Effector CD8-positive, alpha-beta T cell (primary cell): ENCODE measurements at regions not wholly inside any gene's neighbourhood (a gene's known extent, or its start where the extent isn't known, plus 50 kb on each side); places are given as distances from the start of the nearest gene placed in this dataset.
"Not testable (repeated sequence)": the region's sequence is repeated elsewhere in the genome, so short reads cannot be mapped to it uniquely, and the experiment has no call there.

Experiments
- DNase-seq: peaks from one replicate; lab custom pipeline; 2025; lab: John Stamatoyannopoulos, UW

DNA sequence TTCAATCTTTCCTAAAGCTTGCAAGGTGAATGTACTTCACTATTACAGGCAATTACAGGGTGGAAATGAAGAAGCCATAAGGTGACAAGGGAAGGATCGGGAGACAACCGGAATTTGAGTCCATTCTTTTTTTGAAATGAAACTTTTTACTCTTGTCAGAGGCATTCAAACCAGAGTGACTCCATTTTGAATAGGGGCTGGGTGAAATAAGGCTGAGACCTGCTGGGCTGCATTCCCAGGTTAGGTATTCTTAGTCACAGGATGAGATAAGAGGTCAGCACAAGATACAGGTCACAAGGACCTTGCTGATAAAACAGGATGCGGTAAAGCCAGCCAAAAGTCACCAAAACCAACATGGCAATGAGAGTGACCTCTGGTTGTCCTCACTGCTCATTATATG, 363.3 kb downstream of the TYW1 start:
- DNase-seq: no peak

GRCh38 chr7:67361150-67361549, 364.5 kb downstream of the TYW1 start:
- no peak for DNase-seq

DNA sequence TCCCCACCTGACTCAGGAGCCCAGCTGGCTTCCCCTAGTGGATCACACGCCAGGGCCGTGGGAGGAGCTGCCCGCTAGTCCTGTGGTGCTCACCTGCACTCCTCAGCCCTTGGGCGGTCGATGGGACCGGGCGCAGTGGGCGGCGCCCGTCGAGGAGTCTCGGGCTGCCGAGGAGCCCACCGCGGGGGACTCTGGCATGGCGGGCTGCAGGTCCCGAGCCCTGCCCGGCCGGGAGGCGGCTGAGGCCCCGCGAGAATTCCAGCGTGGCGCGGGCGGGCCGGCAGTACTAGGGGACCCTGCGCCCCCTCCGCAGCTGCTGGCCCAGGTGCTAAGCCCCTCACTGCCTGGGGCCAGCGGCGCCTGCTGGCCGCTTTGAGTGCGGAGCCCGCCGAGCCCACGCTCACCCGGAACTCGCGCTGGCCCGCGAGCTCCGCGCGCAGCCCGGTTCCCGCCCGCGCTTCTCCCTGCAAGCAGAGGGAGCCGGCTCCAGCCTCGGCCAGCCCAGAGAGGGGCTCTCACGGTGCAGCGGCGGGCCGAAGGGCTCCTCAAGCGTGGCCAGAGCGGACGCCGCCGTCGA, 367.9 kb downstream of the TYW1 start:
- no peak for DNase-seq

GRCh38 chr7:67371429-67372305, 375.0 kb downstream of the TYW1 start:
- peak; percentile 9 for DNase-seq

DNA sequence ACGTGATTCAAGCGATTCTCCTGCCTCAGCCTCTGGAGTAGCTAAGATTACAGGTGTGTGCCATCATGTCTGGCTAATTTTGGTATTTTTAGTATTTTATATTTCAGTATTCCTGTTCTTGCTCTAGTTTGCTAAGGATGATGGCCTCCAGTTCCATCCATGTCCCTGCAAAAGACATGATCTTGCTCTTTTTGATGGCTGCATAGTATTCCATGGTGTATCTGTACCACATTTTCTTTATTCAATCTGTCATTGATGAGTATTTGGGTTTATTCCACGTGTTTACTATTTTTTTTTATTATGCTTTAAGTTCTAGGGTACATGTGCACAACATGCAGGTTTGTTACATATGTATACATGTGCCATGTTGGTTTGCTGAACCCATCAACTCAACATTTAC, 376.8 kb downstream of the TYW1 start:
- not testable (repeated sequence) for DNase-seq

DNA sequence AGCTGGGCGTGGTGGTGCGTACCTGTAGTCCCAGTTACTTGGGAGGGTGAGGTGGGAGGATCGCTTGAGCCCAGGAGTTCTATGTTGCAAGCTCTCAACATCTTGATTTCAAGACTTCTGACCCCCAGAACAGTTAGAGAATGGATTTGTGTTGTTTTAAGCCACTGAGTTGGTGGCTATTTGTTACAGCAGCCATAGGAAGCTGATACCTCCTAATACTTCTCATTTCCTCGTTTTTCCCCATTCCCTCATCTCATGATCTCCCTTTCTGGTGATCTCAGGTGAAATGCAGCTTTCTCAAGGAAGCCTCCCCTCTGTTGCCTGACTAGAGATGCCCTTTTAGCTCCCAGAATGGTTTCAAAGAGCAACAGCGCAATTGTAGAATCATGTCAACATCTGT, 378.8 kb downstream of the TYW1 start:
- DNase-seq: no peak

DNA sequence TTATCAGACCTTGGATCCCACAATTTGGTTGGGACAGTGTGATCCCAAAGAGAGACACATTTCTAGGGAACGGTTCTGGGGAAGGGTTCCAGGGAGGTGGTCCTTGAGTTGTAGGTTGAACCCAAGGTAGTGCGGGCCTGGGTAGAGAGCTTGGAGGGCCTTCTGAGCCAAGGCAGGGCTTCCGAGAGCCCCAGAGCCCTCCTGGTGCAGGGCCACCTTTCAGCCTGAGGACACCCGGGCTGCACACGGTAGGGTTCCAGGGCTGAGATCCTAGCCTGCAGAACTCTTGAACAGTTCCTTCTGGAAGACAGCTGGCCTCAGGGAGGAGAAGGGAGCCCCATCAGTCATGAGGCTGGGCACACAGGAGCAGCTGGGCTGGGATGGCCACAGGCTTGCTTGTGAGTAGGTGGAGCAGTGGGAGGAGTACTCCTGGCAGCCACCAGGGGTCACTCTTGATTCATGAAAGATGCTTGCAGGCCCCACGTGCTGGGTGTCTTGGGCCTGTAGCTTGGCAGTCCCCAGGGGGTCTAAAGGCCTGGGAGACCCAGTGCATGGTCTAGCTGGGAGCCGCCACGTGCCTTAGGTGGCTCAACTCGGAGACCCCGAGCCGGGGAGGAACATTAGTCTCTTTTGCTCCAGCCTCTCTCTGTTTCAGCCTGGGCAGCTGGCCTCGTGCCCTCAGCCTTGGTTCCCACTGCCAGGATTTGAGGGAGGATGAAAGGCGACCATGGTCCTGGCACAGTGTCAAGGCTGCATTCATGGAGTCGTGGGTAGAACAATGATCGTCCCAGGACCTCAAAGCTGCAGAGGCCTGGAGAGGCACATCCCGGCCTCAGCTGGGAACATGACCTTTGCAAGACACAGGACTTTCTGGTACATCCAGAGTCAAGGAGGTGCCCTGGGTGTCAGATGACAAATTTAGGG, 381.6 kb downstream of the TYW1 start:
- DNase-seq: peak; percentile 20

GRCh38 chr7:67380326-67380725, 383.7 kb downstream of the TYW1 start:
- DNase-seq: no peak

GRCh38 chr7:67380858-67381257, 384.2 kb downstream of the TYW1 start:
- DNase-seq: no peak

- DNase-seq: no peak
Measured at GRCh38 chr7:67387851-67388250, 391.2 kb downstream of the TYW1 start.

DNA sequence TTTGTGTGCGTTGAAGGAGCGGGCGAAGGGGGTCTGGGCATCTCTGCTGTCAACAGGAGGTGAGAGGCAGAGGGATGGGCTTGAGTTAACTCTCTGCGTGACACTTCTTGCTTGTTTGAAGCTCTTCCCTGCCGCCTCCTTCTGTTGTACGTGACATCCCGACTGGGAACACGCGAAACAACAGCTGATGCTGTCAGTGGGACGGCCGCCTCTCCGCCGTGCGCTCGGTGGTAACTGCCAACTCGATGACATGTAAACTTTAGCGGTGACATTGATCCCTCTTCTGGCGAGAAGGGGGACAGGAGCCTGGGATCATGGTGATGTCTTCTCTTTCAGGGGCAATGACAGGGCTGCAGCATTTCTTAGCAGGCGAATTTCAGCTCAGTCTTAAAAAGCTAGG, 394.5 kb downstream of the TYW1 start:
- DNase-seq: no peak

DNA sequence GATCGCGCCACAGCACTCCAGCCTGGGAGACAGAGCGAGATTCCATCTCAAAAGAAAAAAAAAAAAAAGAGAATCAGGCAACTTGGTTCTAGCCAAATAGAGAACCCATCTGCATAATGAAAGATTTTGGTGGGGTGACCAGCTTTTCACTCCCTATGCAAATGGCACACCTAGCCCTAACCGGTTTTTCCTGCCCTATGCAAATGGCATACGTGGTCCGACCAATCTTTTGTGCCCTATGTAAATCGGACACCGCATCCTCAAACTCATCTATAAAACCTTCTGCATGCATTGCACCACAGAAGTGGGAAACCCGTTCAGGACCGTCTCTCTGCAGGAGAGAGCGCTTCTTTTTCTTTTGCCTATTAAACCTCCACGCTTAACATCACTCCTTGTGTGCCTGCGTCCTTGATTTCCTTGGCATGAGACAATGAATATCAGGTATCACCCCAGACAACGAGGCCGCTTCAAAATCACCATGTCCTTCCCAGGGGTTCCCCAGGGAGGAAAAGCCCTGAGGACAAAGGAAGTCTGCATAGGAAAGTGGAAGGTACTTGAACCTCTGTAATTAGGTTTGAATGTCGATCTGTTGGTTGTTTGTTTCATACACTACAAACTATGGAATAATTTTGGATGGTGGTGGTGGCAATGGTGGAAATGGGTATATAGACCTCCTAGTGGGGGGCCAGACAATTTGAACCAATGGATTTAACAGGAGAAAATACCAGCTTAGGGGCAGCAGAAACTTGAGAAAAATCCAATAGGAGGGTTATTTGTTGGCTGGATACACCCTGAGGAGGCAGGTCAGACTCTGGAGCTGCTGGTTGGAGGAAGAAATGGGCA, 396.2 kb downstream of the TYW1 start:
- DNase-seq: no peak

- DNase-seq: no peak
Measured at GRCh38 chr7:67393903-67394302, 397.3 kb downstream of the TYW1 start.

- no peak for DNase-seq
Measured at GRCh38 chr7:67398916-67399315, 402.3 kb downstream of the TYW1 start.

DNA sequence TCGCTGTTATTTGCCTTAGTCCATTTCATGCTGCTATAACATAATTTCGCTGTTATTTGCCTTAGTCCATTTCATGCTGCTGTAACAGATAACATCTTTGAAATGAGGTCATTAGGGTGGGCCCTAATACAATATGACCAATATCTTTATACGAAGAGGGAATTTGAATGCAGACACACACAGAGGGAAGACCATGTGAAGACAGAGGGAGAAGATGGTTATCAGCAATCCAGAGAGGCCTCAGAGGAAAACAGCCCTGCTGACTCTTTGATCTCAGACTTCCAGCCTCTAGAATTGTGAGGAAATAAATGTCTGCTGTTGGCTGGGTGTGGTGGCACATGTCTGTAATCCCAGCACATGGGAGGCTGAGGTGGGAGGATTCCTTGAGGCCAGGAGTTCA, 404.9 kb downstream of the TYW1 start:
- DNase-seq: no peak

- DNase-seq: no peak
Measured at GRCh38 chr7:67402280-67402679, 405.6 kb downstream of the TYW1 start.

GRCh38 chr7:67406976-67407375, 410.3 kb downstream of the TYW1 start:
- DNase-seq: no peak

DNA sequence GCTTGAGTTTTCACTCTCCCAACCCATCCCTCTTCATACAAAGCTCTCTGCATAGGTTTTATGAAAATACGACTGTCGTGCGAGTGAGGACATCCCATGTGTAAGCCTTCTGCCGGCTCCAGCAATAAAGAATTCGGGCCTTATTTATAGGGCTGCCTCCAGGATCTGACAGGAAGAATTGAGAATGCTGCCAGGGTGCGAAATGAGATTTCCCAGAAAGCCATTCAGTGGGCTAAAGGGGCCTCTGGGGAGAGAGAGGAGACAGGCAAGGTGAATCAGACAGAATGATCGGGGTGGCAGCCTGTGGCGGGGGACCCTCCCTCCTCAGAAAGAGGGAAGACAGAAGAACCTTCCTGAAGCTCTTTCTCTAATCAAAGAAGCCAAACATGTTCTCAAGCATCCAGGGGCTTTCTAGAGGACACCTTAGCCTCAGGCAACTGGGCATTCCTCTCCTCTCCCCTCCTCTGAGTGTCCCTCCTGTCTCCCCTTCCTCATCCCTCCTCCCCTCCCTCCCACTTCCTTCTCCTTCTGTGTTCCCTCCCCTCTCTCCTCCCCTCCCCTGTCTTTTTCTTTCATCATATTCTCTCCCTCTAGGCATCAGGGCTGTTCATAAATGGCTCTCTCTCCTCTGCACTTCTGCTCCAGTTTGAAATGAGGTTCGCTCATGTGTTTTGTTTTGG, 410.9 kb downstream of the TYW1 start:
- DNase-seq: no peak

- no peak for DNase-seq
Measured at GRCh38 chr7:67408109-67408508, 411.5 kb downstream of the TYW1 start.

- no peak for DNase-seq
Measured at GRCh38 chr7:67413670-67414069, 417.0 kb downstream of the TYW1 start.

DNA sequence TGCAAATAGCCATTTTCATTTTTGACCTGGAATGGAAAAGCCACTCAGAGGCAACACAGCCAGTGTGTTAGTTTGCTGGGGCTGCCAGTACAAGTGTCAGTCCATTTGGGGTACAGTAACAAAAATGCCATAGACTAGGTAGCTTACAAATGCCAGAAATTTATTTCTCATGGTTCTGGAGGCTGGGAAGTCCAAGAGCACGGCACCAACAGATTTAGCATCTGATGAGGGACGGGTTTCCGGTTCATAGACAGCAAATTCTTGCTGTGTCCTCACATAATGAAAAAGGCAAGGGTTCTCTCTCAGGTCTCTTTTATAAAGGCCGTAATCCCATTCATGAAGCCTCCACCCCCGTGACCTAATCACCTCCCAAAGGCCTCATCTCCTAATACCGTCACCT, 418.2 kb downstream of the TYW1 start:
- DNase-seq: no peak
